ENCODE measurements at regions not wholly inside any gene's neighbourhood (a gene's known extent, or its start where the extent isn't known, plus 50 kb on each side); places are given as distances from the start of the nearest gene placed in this dataset.
"Not testable (repeated sequence)": the region's sequence is repeated elsewhere in the genome, so short reads cannot be mapped to it uniquely, and the experiment has no call there.

DNA sequence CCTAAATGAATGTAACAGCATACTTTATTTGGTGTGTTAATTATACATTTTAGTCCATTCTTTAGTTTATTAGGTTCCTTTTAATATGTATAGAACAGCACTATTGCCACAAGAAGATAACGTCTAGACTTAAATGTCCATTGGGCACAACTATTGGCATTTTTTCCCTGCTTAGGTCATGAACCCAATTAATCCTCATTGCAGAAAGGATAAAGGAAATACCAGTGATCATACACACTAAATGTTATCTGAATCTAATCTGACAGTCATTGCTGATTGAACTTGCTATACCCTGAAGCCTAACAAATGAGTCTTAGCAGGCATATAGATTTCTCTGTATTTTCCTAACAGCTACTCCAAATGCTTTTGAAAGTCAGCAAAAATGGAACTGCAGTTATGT is 2250.0 kb upstream of the AGA start:
- no peak overlapping the region for H3K4me3 ChIP-seq (ENCODE audit: low read length)
- TF ChIP-seq, protein P1, sequence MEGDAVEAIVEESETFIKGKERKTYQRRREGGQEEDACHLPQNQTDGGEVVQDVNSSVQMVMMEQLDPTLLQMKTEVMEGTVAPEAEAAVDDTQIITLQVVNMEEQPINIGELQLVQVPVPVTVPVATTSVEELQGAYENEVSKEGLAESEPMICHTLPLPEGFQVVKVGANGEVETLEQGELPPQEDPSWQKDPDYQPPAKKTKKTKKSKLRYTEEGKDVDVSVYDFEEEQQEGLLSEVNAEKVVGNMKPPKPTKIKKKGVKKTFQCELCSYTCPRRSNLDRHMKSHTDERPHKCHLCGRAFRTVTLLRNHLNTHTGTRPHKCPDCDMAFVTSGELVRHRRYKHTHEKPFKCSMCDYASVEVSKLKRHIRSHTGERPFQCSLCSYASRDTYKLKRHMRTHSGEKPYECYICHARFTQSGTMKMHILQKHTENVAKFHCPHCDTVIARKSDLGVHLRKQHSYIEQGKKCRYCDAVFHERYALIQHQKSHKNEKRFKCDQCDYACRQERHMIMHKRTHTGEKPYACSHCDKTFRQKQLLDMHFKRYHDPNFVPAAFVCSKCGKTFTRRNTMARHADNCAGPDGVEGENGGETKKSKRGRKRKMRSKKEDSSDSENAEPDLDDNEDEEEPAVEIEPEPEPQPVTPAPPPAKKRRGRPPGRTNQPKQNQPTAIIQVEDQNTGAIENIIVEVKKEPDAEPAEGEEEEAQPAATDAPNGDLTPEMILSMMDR (conservative IDR thresholded peaks at IDR 0.05; ENCODE audit: low read length), result no peak
- no peak for DNase-seq (ENCODE audit: low read depth)

DNA sequence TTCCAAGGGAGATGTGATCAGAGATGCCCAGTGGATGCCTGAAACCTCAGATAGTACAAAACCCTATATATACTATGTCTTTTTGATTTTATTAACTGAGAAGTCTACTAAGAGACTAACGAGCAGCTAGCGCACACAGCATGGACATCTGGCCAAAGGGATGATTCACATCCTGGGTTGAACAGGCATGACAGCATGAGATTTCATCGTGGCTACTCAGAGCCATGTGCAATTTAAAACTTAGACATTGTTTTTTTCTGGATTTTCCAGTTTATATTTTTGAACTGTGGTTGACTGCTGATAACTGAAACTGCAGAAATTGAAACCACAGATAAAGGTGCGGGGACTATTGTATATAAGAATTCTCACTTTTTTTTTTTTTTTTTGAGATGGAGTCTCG is 2252.9 kb upstream of the AGA start:
- TF ChIP-seq, protein P1 (conservative IDR thresholded peaks at IDR 0.05; ENCODE audit: low read length), result no peak
- DNase-seq (ENCODE audit: low read depth), result no peak
- no peak overlapping the region for H3K4me3 ChIP-seq (ENCODE audit: low read length)

DNA sequence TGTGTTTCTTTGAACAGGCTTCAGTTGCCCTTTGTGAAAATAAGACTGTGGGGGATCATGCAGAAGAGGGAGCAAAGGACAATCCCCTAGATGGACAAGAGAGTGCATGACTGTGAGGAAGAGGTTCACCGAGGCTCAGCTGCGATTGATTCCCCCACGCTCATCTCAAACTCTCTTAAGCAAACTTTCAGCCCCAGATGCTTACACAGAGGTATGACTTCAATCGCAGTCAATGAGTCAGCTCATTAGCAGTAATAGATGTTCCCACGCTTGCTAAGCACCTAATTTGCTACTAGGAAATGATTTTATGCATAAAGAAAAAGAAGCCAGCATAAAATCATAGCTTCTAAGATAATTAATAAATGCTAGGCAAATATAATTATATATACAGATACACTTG is 2256.1 kb upstream of the AGA start:
- no peak for DNase-seq (ENCODE audit: low read depth)
- H3K4me3 ChIP-seq (ENCODE audit: low read length), result no peak overlapping the region
- TF ChIP-seq, protein P1 (conservative IDR thresholded peaks at IDR 0.05; ENCODE audit: low read length), result no peak

DNA sequence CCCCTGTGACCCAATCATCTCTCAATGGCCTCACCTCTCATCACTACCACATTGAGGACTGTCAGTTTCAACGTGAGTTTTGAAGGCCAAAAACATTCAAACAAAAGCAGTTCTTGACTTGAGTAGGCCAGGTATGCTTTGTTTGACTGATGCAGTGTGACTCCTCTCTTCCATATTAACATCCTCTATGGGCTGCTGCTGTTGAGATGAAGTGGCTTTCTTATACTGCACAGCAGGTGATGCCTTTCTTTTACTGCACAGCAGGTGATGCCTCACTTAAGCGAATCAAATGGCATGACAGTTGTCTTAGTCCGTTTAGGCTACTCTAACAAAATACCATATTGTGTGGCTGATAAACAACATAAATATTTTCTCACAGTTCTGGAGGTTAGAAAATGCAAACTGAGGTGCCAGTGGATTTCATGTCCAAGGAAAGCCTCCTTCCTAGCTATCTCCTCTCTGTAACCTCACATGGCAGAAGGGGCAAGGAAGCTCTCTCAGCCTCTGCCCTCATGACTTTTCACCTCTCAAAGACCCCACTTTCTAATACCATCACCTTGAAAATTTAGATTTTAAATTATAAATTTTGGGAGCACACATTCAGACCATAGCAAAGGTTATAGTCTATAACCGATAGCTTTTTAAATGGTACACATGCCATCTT is 2267.9 kb upstream of the AGA start:
- TF ChIP-seq, protein P1 (conservative IDR thresholded peaks at IDR 0.05; ENCODE audit: low read length), result no peak
- H3K4me3 ChIP-seq (ENCODE audit: low read length), result no peak overlapping the region
- no peak for DNase-seq (ENCODE audit: low read depth)

DNA sequence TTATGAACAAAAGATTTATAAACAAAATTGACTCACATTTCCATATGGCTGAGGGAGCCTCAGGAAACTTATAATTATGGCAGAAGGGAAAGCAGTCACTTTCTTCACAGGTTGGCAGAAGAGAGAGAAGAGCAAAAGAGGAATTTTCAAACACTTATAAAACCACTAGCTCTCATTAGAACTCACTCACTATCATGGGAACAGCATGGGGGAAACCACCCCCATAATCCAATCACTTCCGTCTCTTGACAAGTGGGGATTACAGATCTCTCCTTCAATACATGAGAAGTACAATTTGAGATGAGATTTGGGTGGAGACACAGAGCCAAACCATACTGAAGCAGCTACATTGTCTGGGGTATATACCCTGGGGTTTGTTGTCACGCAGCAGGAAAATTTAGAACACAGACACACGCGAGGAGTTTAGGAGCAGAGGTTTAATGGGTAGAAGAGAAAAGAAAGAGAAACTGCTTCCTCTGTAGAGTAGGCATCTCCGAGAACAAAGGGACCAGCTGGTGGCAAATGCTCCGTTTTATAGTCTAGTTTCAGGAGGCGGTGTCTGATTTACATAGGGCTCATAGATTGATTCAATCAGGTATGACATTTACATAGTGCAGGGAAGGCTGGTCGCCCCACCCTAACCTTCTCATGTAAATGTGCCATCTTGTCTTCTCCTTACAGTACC is 2277.7 kb upstream of the AGA start:
- TF ChIP-seq, protein P1 (conservative IDR thresholded peaks at IDR 0.05; ENCODE audit: low read length), result no peak
- DNase-seq (ENCODE audit: low read depth), result no peak
- H3K4me3 ChIP-seq (ENCODE audit: low read length), result no peak overlapping the region

DNA sequence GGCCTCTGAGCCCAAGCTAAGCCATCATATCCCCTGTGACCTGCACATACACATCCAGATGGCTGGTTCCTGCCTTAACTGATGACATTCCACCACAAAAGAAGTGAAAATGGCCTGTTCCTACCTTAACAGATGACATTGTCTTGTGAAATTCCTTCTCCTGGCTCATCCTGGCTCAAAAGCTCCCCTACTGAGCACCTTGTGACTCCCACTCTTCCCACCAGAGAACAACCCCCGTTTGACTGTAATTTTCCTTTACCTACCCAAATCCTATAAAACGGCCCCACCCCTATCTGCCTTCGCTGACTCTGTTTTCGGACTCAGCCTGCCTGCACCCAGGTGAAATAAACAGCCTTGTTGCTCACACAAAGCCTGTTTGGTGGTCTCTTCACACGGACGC is 2284.3 kb upstream of the AGA start:
- not testable (repeated sequence) for H3K4me3 ChIP-seq (ENCODE audit: low read length); DNase-seq (ENCODE audit: low read depth)

DNA sequence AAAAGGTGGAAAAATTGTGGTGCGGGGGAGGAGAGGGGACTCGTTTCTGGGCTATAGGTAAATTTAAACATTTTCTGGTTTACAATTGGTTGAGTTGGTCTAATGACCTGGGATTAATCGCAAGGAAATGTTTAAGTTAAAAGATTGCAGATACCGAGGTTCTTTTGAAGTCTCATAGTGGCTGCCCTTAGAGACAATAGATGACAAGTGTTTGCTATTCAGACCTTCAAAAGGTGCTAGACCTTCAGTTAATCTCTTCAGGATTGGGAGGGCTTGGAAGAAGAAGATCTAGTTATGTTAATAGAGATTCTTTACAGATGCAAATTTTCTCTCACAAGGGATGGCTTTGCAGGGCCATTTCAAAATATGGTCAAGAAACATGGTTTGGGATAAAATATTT is 2286.1 kb upstream of the AGA start:
- DNase-seq (ENCODE audit: low read depth), result no peak
- TF ChIP-seq, protein P1 (conservative IDR thresholded peaks at IDR 0.05; ENCODE audit: low read length), result no peak
- H3K4me3 ChIP-seq (ENCODE audit: low read length), result no peak overlapping the region

DNA sequence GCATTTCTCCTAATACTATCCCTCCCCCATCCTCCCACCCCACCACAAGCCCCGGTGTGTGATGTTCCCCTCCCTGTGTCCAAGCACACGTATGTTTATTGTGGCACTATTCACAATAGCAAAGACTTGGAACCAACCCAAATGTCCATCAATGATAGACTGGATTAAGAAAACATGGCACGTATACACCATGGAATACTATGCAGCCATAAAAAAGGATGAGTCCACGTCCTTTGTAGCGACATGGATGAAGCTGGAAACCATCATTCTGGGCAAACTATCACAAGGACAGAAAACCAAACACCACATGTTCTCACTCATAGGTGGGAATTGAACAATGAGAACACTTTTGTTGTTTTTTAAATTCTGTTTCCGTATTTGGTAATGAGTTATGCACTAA is 2294.6 kb upstream of the AGA start:
- DNase-seq (ENCODE audit: low read depth); H3K4me3 ChIP-seq (ENCODE audit: low read length): not testable (repeated sequence)
